HG02970 (cell line): ENCODE measurements at regions not wholly inside any gene's neighbourhood (a gene's known extent, or its start where the extent isn't known, plus 50 kb on each side); places are given as distances from the start of the nearest gene placed in this dataset.
A peak's percentile ranks its signal among the peaks of the same experiment; 100 is the strongest.
"Not testable (repeated sequence)": the region's sequence is repeated elsewhere in the genome, so short reads cannot be mapped to it uniquely, and the experiment has no call there.

Experiments
- ATAC-seq: cut with Tn5 transposase; IDR thresholded peaks from one replicate; pipeline ENCODE4 v1.9.1; 2021; ENCODE audit warnings: mild to moderate bottlenecking, moderate library complexity, moderate number of reproducible peaks; ENCODE audit not compliant: unreplicated experiment, low FRiP score

DNA sequence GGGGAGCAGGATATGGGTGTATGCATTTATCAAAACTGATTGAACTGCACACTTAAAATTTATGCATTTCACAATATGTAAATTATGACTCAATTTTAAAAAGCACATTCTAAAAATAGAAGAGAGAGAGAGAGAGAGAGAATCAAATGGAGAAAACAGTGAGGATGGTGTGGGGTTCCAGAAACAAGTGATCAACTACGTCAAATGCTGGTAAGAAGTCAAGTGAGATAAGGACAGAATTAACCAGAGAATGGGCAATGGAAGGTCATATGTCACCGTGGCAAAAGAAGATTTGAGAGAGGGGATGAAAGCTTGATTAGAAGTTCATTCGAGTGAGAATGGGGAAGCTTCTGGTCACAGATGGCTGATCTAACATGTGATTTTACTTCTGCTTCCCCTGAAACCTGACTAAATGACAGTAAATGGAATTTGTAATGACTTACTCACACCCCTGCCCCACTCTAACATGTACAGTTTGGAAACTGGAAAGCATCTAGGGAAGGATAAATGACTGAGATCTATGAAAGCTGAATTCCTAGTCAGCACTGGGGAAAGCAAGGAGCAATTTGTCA lies 276.5 kb upstream of the AMIGO2 start:
- ATAC-seq: peak; percentile 58

- ATAC-seq: no peak
Measured at GRCh38 chr12:47353508-47353907, 273.7 kb upstream of the AMIGO2 start.

- ATAC-seq: no peak
Measured at GRCh38 chr12:47352067-47352466, 272.3 kb upstream of the AMIGO2 start.

GRCh38 chr12:47351526-47351925 lies 271.8 kb upstream of the AMIGO2 start:
- ATAC-seq: no peak

- no peak for ATAC-seq
Measured at GRCh38 chr12:47350062-47350408, 270.3 kb upstream of the AMIGO2 start.

DNA sequence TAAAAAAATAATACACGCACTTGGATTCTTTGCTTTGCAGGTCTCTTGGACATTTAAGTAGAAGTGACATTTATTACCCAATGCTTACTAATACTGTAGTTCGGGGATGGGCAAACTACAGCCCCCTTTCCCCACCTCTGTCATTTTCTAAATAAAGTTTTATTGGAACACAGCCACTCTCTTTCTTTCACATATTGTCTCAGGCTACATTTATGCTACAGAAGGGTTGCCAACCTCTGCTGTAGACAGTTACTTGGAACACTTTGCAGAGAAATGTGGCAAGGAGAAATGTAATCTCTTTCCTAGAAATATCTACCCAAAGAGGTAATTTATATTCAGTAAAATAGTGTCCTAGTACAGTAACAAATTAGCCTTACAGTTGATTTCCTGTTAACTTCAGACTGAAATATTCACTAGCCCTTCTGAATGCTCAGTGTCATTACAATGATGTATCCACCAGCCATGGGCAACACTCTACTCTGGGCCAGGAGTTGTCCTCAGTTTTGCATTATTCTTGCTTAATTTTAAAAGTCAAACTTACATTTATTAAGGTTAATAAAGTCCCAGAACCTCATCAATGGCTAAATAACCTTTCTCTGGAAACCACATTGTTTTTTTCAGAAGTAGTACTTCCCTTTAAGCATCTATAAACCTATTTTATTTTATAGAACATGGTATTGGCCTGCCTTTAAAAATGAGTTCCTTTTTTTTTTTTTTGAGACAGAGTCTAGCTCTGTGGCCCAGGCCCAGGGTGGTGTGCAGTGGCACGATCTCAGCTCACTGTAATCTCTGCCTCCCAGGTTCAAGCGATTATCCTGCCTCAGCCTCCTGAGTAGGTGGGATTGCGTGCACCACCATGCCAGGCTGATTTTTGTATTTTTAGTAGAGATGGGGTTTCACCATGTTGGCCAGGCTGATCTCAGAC lies 269.6 kb upstream of the AMIGO2 start:
- ATAC-seq: no peak

DNA sequence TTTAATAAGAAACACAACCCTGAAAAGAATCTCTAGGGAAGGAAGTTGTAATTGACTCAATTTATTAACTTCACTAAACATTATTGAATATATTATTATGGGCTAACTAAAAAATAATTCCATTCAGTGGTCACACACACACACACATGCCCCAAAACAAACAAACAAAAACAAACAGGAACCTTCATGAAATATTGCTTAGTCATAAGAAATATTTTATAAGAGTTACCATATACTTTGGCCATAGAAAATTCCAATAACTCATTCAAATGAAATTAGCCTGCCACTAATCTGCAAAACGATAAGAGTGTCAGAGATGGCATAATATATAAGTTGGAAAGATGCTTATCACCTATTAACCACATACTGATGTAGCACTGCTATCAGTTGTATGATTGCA lies 268.4 kb upstream of the AMIGO2 start:
- ATAC-seq: no peak

- no peak for ATAC-seq
Measured at GRCh38 chr12:47346251-47347019, 266.7 kb upstream of the AMIGO2 start.

DNA sequence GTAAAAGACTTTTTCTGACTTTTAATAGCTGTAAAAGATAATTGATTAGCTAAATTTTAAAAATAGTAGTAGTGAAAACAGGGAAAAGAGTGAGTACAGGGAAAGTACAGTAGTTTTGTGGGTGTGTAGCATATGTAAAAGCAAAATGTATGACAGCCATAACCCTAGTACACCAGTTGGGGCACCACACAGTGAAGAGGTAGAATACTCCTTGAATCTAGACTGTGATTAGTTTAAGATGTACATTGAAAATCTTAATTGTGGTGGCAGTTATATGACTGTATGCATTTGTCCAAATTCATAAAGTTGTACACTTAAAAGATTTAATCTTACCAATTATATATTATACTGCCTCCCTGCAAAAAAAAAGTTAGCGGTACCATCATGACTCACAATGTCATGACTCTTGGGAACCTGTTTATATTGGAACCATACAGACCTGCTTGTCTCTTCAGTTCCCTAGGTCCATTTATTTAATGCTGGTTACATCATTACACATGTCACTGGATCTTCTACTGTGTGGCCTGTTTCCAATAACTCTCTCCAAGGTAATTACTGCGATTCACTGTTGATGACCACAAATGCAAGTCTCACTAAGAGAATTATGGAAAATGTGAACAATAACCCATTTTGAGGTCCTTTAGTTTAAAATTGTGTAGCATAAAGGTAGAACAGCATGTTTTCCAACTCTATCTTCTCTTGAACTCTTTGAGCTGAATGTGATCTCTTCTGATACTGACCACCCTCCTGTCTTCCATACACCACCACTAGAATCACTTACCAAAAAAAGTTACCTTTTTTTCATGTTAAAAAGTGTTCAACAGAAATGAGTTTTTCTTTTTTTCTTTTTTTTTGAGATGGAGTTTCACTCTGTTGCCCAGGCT lies 264.2 kb upstream of the AMIGO2 start:
- ATAC-seq: no peak

GRCh38 chr12:47340411-47341015 lies 260.8 kb upstream of the AMIGO2 start:
- ATAC-seq: no peak

DNA sequence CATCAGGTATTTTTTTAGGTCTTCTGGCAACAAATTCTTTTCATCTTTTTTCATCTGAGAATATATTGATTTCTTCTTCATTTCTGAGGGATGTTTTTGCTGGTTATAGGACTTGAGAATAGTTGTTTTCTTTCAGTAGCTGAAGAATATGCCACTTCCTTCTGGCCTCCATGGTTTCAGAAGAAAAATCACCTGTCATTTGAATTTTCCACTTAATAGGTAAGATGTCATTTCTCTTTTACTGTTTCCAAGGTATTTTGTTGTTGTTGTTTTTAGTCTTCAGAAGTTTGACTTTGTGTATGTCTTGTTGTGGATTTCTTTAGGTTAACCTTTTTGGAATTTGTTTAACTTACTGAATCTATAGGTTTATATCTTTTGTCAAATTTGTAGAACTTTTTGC lies 257.8 kb upstream of the AMIGO2 start:
- no peak for ATAC-seq

DNA sequence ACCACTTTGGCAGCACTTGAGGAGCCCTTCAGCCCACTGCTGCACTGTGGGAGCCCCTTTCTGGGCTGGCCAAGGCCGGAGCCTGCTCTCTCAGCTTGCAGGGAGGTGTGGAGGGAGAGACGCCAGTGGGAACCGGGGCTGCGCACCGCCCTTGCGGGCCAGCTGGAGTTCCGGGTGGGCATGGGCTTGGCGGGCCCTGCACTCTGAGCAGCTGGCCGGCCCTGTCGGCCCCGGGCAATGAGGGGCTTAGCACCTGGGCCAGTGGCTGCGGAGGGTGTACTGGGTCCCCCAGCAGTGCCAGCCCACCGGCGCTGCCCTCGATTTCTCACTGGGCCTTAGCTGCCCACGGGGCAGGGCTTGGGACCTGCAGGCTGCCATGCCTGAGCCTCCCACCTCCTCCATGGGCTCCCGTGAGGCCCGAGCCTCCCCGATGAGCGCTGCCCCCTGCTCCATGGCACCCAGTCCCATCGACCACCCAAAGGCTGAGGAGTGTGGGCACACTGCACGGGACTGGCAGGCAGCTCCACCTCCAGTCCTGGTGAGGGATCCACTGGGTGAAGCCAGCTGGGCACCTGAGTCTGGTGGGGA lies 253.6 kb upstream of the AMIGO2 start:
- ATAC-seq: not testable (repeated sequence)

DNA sequence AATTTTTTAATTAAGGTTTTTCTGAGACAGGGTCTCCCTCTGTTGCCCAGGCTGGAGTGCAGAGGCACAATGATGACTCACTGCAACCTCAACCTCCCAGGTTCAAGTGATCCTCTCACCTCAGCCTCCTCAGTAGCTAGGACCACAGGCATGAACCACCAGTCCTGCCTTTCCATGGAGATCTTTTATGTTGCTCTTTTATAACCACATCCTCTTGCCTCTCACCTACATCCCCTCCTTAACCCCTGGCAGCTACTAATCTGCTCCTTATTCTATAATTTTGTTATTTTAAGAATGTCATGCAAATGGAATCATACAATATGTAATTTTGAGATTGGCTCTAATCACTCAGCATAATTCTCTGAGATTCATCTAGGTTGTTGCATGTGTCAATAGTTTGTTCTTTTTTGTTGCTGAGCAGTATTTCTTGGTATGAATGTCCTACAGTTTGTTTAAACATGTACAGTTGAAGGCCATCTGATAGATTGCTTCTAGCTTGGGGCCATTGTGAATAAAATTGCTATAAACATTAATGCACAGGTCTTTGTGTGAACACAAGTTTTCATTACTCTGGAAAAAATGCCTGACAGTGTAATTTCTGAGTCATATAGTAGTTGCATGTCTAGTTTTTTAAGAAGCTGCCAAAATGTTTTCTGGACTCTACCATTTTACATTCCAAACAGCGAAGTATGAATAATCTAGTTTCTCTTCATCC lies 249.2 kb upstream of the AMIGO2 start:
- no peak for ATAC-seq

DNA sequence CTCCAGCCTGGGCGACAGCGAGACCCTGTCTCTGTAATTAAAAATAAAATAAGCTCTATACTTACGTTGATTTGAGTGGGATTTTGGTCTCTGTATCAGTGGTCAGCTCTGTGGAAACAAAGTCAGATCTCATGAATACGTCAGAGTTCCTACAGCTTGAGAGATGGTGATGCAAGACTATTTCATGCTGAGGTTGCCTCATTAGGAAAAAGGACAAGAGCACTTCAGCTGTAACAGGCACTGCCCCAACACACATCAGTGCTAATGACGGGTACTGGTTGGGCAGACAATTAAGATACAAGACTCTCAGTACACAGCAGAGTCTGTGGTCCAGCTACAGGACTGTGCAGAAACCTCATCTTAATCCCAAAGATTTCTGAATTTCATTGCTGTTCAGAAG lies 246.4 kb upstream of the AMIGO2 start:
- ATAC-seq: no peak

DNA sequence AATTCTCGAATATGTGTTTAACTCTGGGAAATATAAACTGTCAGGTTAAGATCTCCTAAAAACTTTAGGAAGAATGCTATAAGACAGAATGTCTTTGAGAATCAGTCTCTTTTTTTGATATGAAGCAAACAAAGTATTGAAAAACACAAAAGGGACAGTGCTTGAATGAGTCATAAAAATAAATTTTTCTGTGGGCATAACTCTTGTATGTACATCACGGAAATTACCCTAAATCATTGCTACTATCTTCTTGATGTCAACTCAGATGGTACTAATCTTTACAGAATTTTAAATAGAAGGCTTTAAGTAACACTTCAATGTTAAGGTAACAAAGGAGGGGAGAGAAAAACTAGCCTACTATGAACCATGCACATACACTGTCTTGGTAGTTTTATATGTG lies 244.0 kb upstream of the AMIGO2 start:
- ATAC-seq: no peak

GRCh38 chr12:47321436-47321835 lies 241.7 kb upstream of the AMIGO2 start:
- ATAC-seq: no peak

- no peak for ATAC-seq
Measured at GRCh38 chr12:47319746-47320145, 240.0 kb upstream of the AMIGO2 start.

GRCh38 chr12:47318963-47319362 lies 239.2 kb upstream of the AMIGO2 start:
- ATAC-seq: no peak
